NCI-H2196 (cell line): ENCODE measurements at regions not wholly inside any gene's neighbourhood (a gene's known extent, or its start where the extent isn't known, plus 50 kb on each side); places are given as distances from the start of the nearest gene placed in this dataset.

Experiments
- DNase-seq: peaks from one replicate; lab custom pipeline; 2025; ENCODE audit not compliant: unreplicated experiment; lab: John Stamatoyannopoulos, UW

- no peak for DNase-seq
These were observed 251.8 kb upstream of the SLIT2 start for GRCh38 chr4:19999775-20000414.

- no peak for DNase-seq
These were observed 252.4 kb upstream of the SLIT2 start for GRCh38 chr4:19999276-19999675.

GRCh38 chr4:19993242-19993641 lies 258.5 kb upstream of the SLIT2 start:
- no peak for DNase-seq

DNA sequence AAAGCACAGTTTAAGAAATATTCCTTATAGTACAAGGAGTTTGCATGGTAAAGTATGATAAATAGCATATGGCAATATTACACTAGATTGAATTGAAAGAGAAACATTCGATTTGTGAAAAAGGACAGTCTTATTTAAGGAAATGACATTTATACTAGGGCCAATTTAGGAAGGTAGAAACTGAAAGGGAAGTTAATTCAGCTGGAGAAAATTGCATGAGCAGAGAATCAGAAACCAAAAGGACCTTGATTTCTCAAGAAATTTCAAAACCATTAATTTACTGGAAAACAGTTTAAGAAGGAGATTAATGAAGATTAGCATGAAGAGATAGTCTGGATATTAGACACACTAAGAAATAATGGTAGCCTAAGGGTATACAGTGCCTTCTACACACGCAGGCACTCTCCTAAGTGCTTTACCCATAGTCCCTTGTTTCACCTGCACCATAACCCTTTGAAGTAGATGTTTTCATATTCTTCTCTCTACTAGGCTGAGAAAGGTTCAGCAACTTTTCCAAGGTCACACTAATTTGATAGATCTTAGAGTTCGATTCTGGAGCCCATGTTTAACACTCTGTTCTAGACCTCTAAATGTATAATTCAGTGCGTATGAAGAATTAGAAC lies 259.1 kb upstream of the SLIT2 start:
- no peak for DNase-seq

GRCh38 chr4:19987746-19988145 lies 264.0 kb upstream of the SLIT2 start:
- DNase-seq = no peak

GRCh38 chr4:19983072-19983471 lies 268.6 kb upstream of the SLIT2 start:
- DNase-seq = no peak

- DNase-seq = no peak
These were observed 269.1 kb upstream of the SLIT2 start for GRCh38 chr4:19982556-19982955.

DNA sequence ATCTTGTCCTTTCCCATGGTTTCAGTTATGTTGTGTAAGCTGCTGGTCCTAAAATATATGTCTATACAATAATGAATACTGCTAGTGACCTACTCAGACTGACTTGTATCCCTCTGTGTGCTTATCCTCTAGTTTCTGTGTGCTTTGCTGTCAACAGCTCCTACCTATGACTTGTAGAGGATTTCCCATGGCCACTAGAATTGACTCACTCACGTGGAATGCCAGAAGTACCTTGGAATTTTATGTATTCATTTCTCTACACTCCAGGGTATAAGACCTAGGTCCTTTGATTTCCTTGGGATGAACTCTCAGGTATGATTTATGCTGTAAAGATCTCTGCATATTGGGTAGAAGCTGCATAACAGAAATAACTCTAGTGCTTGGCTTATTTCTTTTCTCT lies 279.9 kb upstream of the SLIT2 start:
- no peak for DNase-seq

DNA sequence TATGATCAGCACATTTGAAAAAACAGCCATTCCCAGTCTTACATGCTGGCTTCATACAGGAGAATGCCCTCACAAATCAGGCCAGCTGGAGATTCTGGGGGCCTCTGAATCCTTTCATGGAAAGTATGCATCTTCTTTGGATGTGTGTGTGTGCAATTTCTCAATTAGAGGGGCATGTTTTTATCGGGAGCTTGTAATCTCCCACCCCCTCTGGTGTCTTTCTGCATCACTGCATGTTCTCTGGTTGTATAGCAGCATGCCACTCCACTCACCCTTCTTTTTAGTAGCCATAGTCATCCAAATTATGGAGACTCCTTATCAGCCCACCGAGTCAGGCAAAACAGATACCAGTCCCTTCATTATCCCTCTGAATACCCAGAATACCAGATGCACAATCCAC lies 282.2 kb upstream of the SLIT2 start:
- DNase-seq = no peak

GRCh38 chr4:19961091-19961490 lies 290.6 kb upstream of the SLIT2 start:
- DNase-seq = no peak

- no peak for DNase-seq
These were observed 292.9 kb upstream of the SLIT2 start for GRCh38 chr4:19958848-19959247.

DNA sequence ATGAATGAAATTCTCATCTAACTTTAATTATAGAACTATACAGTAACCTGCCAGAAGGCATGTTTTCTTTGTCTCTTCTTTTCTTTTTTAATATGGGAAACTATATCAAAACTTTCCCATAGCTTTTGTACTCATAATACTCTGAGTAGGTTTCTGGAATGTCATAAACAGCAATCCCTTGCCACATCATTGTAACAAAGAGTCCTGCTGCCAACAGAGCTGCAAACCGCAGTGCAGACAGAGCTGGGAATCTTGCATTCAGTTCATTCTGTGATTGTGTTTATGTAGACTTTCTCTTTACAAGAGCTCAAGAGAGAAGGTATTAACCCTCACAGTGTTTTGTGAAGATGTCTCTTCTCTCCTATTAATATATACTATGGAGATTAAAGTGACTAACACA lies 304.4 kb upstream of the SLIT2 start:
- no peak for DNase-seq

DNA sequence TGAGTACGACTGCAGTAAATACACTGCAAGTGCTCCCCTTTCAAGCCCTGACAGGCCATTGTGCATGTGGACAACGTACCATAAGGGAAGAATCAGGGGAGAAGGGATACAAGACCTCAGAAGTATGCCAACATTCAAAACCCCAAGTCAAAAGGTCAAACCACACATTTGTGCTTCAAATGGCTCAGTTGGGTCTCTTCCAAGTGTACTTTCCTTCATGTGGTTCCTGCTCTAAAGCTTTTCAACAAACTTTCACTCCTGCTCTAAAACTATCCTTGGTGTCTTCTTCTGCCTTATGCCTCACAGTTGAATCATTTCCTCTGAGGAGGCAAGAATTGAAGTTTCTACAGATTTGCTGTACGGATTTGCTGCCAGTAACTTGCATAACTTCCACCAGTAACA lies 305.7 kb upstream of the SLIT2 start:
- no peak for DNase-seq

DNA sequence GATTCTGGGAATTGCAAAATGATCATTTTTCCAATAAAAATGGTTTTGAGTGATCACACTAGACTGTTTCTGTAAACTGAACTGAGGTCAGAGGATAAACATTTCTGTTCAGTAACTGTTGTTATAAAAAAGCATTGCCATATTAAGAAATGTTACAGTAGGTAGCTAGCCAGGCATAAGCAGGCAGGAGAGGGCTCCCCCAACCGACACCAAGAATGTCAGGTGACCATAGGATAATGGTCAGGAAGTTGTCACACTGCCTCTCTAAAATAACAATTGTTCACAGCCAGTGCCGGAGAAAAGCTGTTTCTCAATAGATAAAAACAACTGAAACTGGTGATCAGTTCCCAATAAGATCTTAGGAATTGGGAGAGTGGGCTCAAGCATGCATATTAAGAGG lies 306.2 kb upstream of the SLIT2 start:
- DNase-seq = no peak

- no peak for DNase-seq
These were observed 306.9 kb upstream of the SLIT2 start for GRCh38 chr4:19944806-19945205.

DNA sequence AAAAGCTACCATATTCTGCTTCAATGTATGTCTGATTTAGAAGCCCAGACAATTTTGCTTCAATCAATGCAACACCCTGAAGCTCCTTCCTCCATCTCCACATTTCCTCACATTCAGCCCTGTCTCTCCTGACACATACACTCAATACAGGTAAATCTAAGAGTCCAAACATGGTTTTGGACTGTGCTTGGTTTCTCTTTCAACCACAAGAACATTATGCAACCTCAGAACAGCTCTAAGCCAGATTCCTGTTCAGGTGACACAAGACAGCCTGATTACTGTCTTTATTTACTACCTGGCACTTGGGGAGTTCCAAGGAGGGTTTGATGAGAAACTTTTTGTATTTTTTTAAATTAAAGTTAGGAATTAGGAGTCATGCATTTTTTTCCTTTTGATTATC lies 307.5 kb upstream of the SLIT2 start:
- DNase-seq = no peak

- DNase-seq = no peak
These were observed 310.3 kb upstream of the SLIT2 start for GRCh38 chr4:19941434-19941833.

DNA sequence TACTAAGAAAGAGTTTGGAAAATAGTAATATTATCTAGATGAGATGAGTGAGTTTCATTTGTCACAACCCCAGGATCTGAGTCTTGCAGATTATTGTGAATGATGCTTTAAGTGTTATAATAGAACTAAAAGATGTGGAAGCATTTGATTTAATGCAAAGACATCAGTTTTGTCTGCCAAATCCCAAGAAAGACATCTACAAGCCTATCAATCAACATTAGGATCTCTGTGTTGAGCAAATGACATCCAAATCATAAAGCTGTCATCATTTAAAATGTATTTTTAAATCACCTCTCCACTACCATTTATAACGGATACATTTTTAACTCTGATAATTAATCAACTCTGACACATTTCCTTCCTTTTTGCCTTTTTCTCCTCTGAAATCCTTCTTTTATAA lies 310.8 kb upstream of the SLIT2 start:
- DNase-seq = no peak

- DNase-seq = no peak
These were observed 315.2 kb upstream of the SLIT2 start for GRCh38 chr4:19936476-19936875.

GRCh38 chr4:19930742-19931141 lies 321.0 kb upstream of the SLIT2 start:
- no peak for DNase-seq

DNA sequence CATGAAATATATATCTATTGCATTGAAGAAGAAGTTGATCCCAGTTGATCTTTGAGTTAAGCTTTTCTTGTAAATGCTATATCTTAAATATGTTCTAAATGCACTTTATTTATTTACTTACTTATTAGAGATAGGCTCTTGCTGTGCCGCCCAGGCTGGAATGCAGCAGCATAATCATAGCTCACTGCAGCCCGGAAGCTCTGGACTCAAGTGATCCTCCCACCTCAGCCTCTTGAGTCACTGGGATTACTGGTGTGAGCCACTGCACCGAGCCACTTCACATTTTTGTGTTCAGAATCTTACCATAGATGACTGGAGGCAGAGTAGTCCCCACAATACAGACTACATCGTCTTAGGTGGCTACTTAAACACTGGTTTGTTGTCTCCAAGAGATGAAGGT lies 324.3 kb upstream of the SLIT2 start:
- DNase-seq = no peak

DNA sequence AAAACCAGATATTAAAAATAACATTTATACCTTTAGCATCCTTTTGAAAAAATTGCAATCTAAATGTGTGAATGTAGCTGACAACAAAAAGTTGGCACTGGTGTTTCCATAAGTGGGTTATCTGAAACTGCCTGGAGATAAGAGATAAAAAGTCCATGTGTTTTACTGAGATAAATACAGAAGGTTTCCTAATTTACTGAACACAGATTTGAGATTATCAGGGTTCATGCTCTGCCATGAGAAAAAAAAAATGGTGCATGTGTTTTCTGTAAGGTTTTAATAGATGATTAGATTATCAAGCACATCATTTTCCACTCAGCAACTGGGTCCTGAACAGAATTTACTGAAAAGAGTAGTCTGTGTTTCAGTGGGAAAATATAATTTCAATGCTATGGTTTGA lies 326.2 kb upstream of the SLIT2 start:
- no peak for DNase-seq

DNA sequence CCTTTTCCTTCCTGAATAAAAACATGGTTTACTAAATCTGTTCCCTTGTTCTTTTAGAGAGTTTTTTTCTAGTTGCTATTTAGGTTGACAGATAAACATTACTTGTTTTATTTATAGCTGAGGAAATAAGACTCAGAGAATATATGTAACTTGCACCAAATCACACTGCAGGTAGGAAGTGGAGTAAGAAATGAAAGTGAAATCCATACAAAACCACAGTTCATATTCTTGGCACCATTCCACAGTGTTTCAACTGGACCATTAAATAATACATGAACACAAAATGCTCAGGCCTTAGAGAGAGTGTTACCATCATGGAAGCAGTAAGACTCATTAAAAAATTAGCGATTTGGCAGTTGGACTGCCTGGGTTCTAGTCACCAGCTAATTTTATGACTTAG lies 326.9 kb upstream of the SLIT2 start:
- DNase-seq = no peak
